NCI-H2171 (cell line): ENCODE measurements at regions not wholly inside any gene's neighbourhood (a gene's known extent, or its start where the extent isn't known, plus 50 kb on each side); places are given as distances from the start of the nearest gene placed in this dataset.
"Not testable (repeated sequence)": the region's sequence is repeated elsewhere in the genome, so short reads cannot be mapped to it uniquely, and the experiment has no call there.

Experiments
- DNase-seq: peaks from one replicate; lab custom pipeline; 2025; lab: John Stamatoyannopoulos, UW

DNA sequence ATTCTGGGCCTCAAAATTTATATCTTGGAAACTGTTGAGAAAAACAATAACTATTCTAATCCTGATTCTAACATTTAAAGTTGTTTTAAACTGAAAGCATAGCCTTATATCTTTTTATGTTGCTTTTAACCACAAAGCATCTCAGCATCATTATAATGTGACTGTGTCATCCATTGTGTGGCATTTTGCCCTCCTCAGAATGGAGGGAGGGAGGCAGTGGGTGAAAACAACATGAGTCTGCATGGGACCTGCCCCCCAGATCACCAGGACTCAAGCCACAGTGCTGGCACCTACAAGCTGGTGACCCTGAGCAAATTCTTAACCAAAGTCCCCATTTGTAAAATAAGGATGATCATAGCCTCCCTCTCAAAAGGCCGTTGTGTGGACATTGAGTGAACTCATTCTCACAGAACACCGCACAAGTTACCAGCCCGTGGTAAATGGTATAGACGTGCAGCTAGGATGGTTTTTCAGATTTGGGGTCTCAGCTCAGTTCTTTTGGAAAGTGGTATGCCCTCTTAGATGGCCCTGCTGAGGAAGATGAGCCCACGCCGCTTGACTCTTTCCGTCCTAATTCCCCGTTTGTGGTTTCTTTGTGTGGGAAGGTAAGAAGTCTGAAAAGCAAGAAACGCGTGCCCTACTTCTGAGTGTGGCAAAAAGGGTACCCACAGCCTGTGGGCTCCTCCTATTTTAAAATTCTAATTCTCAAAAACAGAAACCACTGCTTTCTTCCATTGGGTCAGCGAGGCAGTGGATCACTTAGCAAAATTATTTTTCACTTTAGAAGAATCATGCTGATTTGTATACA is 305.0 kb upstream of the ID2 start:
- DNase-seq: no peak

DNA sequence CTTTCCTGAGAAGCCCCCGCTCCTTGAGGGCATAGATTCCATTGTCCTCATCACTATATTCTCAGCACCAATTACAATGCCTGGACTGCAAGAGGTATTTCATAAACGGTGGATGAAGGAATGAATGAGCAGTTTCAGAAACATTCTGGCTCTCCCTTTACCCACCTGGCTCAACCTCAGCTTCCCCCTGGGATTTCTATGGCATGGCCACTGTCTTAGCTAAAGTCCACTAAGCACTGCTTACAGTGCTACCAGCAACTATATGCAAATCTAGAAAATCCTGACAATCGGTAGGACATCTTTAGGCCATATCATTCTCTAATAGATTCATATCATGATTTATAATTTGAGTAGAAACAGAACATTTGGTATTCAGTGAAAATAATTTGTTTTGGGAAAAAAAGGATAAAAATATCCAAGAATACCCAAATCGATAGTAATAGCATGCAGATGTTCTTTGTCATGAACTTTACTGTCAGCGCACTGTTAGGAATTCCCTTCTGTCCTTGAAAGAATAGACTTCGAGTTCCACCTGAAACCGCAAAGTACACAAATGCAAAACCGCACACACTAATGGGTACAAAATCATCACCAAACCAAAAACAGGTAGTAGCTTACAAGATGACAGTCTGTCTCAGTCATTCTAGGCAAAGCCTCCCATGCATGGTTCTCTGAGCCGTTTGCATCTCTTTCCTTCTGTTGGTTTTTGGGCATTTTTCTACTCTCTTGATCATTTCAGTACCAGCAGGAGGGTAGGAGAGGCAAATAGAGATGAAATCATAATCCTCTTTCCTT is 303.6 kb upstream of the ID2 start:
- DNase-seq: no peak

DNA sequence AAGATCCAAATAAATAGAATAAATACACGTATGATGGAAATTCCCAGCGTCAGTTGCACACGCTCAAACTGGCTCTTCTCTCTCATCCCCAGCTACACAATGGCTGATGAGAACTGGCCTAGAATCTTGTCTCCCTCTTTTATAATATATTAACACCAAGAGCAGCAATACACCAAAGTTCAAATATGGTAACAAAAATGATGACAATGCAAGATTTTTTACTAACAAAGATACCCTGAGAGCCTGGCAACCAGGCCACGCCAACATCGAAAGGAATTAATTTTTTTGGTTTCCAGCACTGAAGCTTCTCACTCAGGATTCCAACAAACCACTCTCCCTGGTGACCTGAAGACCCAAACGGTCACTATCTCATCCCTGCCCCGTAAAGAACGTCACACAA is 302.7 kb upstream of the ID2 start:
- no peak for DNase-seq

DNA sequence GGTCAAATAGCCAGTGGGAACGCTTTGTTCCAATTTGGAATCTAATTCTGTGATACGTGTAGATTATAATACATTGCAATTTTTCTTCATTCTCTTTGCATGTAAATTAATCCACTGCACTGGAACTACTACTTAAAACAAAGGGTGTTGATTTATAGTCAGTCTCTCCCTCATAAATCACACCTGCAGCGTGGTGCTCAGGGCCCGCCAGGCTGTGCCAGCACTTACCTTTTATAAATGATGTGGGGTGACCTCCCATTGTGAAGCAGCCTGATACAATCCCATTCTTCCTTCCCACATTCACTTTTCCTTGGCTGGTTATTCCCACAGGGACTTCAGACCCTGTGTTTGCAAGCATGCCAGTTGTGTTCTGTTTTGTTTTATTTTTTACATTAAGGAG is 302.3 kb upstream of the ID2 start:
- DNase-seq: no peak

DNA sequence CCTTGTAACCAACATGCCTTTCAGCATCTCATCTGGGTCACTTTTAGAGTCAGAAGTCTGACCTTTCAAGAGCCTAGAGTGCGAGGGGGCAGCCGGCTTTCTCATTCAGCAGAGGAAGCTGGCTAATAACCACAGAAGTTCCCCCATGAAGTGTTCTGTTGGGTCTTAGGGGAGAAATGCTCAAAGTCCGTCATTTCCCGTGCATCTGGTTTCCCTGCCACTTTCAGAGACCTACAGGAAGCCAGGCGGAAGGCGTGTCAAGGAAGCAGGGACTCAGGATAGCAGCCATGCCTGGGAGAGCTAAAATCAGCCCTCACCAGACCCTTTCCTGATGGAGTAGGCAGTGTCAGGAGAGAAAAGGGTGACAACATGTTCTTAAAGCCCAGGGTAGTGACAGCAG is 301.8 kb upstream of the ID2 start:
- DNase-seq: no peak

DNA sequence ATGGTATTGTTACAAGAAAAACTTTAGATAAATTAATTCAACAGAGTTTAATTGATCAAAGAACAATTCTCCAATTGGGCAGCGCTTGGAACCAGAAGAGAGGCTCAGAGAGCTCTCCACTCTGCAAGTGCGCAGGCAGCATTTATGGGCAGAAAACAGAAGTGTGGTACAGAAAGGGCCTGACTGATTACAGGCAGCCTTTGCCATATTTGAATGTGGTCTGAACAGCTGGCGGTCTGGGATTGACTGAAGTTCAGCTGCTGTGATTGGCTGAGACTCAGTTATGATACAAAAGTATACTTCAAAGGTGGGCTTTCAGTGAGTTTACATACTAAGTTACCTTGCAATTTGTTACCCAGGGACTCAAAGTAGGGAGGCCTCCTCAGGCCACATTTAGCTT is 301.3 kb upstream of the ID2 start:
- no peak for DNase-seq

DNA sequence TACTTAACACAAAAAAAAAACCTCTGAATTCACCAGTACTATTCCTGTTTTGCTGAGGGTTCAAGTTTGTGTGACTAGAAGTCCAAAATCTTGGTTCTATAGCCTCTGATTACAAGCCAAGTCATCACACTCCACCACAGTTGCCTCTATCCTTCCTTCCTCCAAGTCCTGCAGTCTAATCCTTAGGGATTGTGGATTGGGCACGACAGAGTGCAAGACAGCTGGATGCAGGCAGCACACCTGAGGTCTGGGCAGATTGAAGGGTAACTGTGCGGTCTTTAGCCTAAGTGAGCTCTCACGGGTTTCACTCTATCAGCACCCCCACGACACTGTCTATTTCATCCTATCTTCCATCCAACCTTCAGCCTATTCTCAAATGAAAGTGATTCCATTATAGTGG is 299.4 kb upstream of the ID2 start:
- no peak for DNase-seq

DNA sequence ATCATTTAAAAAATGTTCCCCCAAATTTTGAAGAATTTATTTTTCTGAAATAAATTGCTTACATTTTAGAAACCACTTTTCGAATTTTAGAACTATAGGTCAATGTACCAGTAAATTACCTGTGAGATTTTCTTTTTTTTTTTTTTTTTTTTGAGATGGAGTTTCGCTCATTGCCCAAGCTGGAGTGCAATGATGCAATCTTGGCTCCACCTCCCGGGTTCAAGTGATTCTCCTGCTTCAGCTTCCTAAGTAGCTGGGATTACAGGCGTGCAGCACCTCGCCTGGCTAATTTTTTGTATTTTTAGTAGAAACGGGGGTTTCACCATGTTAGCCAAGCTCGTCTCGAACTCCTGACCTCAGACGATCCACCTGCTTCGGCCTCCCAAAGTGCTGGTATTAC is 295.1 kb upstream of the ID2 start:
- DNase-seq: not testable (repeated sequence)

DNA sequence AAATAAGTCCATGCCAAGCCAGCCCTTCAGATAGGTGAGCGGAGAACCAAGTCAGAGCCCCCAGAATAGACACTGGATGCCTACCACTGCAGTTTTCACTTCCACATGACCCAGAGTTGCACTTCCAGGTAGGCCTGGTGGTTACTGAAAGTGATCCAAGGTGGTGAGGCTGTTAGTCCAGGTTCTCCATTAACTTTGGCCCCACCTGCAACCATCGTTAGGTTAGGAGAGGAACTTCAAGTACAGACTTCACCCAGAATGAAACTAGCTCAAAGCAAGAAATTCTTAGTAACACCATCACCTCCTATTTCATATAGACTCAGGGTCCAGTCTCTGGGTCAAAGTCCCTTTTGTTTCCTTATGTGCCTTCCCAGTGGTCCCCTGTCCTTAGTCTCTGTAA is 293.1 kb upstream of the ID2 start:
- no peak for DNase-seq

DNA sequence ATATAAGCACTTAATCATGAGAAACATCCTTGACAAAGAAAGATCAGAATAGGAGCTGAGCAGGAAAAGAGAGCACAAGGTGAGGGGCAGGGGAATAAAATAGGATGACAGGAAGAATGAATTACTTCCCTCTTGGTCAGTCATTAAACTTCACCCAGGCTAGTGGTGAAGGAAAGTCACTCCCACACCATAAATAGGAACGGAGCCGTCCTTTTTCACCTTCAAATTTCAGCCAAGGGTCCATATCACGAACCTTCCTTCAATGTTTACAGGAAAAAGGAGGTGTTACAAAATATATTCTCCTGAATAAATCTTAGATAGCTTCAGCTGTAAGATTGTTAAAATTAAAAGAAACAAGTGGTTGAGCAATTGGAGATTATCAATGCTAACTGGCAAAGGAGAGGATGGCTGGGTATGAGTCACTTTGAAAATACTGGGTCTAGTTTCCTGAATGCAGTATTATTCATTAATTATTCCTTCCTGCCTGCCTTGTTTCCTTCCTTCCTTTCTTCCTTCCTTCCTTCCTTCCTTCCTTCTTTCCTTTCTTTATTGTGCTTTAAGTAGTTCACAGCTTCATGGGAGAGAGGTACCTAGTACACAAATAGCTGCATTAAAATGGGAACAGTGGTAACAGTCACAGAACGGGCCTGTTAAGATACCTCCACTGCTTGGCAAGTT is 292.3 kb upstream of the ID2 start:
- no peak for DNase-seq

DNA sequence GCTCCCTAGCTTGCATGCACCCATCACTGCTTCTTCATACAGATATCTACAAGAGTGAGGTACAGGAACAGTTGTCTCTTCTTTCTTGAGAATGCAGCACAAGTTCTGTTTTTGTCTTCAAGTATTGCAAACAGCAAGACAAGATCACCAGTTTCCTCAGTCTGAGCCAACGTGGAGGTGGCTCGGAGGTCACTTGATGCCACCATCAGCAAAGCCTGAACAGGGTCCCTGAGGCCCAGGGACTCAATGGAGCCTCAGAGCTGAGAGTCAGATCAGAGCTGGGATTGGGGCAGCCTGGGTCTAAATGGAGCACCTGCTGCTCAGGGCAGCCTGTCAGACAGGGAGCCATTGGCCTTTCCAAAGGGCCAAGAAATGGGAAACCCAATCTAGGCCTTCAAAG is 290.7 kb upstream of the ID2 start:
- DNase-seq: no peak

DNA sequence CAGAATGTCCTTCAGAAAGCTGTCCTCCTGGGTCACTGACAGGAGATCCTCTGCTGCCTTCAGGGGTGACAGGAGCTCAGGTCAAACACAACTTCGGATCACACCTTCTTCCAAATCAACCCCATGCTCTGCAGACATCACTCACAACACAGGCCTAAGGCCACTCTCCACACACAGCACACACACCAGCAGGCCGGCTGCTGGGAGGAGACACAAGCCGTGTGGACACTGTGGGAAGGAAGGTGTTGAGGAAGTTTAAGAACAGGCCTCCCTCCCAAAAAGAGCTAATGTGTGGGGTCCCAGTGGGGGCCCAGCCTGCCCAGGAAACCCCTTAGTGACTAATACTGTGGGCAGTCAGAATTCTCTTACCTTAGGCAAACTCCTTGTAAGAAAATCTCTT is 290.3 kb upstream of the ID2 start:
- no peak for DNase-seq

DNA sequence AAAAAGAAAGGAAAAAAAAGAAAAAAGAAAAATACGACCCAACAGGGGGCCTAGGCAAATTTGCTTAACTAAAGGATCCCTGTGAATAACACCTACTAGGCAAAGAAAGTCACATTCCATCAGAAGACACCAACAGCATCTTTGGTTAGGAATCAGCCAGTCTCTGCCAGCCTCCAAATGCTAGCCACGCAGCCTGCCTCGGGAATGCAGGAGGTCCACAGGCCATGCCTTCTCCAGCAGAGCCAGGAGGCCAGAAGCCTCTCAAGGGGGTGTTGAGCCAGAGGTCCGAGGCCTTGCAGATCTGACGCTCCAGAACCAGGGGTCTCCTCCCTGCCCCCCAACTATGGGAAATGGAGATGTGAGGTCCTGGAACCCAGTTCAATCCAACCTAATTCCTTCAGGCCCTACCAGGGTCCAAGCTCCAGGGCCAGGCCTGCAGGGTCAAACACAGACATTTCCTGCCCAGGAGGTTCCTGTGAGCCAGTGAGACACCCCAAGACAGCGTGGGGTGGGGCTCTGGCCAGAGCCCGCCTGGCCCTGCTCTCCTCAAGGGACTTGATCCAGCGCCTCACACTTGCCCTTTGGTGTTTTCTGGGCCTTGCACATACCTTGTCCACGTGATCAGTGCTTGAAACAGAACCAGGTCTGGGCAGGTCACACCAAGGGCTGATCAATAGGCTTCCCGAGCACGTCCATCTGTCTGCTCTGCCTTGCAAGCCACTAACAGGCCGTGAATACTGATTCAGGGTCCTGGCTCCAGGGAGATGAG is 289.6 kb upstream of the ID2 start:
- no peak for DNase-seq

DNA sequence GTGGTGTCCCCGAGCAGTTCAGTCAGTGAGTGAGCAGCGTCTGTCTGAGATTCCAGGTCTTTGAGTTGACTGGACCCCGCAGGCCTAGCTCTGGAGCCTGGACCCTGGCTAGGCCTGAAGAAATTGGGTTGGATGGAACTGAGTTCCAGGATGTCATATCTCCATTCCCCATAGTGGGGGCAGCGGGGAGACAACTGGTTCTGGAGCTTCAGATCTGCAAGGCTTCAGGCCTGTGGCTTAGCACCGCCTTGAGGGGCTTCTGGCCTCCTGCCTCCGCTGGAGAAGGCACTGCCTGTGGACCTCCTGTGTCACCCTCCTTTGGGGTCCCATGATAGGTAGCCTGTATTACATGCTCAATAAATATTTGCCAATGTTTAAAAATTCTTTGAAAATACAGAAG is 288.4 kb upstream of the ID2 start:
- DNase-seq: no peak

DNA sequence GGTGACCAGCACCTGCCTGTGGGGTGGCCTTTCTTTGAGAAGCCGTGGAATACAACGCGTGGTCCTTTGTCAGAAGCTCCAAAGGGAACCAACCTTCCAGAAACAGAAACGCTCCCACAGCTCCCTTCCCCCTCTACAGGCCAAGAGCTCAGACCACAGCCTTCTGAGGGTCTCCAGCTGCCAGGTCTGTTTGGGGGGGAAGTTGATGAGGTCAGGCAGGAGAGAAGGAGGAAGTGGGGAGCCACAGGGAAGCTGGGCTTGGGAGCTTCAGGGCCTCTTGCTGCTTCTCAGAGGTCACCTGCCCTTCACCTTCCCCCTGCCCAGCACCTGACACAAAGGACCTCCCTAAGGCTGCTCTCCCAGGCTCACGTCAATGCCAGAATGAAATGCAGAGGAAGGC is 287.7 kb upstream of the ID2 start:
- no peak for DNase-seq

DNA sequence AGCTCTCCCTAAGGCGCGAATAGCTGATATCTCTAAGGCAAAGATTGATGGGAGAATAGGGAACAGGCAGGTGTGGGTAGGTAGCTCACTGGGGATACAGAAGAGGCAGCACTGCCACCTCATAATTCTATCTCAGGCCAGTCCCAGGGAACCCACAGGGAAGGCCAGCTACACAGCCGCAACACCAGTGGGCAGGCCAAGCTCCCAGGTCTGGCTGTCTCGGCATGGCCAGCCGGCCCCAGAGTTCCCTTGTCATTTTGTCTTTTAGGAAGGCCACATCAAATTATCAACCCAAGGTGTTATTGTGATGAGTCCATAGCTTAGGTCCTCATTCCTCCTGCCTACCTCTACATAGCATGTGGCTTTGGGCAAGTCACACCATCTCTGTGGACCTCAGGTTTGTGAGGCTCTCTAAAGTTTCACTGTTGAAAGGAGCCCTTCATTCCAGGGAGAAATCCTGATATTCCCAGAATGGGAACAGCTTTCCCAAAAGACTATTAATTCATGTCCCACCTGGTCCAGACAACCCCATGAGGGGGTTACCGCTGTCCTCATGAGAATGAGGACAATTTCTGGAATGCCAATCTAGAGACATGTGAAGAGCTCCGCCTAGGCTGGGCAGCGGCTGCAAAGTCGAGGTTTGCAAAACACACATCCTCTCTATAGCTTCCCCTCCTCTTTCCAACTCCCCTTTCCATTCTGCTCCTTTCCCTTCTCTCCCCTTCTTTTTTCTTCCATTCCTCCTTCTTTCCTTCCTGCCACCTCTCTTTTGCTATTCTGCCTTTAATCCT is 287.1 kb upstream of the ID2 start:
- DNase-seq: no peak

DNA sequence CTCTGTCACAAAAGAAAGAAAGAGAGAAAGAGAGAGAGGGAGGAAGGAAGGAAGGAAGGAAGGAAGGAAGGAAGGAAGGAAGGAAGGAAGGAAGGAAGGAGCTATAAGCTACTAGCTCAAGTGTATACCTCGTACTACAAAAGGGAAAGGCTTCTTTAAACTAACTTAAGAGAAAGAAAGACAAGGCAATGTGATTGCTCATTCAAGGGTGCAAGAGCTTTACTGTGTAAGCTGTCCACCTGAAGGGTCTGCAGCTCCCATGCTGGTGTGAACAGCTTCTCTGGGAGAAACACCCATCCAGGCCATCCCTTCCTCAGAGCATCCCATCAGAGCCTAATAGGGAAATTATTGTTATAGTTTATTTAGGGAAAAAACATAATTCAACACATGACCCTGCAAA is 286.1 kb upstream of the ID2 start:
- DNase-seq: no peak

DNA sequence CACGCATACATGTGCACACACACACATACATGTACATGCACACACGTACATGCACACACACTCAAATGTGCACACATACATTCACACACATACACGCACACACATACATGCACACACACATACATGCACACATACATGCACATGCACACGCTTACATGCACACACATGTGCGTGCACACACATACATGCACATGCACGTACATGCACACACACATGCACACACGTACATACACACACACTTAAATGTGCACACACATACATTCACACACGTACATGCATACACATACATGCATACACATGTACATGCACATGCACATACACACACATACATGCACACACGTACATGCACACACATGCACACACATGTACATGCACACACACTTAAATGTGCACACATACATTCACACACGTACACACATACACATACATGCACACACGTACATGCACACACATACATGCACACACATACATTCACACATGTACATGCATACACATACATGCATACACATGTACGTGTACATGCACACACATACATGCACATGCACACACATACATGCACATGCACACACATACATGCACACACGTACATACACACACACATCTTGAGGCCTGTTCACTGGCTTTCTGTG is 283.7 kb upstream of the ID2 start:
- no peak for DNase-seq

DNA sequence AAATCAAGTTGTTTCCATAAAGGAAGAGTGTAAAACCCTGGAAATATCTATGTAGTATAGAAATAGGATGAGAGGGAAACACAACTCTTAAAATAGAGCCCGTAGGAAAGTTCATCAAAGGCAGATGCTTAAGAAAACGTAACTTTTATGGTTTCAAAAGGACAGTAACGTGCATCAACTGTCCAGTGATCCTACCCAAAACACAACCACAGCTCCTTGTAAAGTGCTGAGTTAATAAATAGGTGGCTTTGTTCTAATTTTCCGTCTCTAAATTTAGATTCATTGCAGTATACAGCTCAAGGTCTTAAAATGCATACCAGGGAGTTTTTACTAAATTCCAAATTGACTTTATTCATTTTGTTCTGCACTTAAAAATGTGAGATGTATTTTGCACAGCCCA is 282.1 kb upstream of the ID2 start:
- no peak for DNase-seq

DNA sequence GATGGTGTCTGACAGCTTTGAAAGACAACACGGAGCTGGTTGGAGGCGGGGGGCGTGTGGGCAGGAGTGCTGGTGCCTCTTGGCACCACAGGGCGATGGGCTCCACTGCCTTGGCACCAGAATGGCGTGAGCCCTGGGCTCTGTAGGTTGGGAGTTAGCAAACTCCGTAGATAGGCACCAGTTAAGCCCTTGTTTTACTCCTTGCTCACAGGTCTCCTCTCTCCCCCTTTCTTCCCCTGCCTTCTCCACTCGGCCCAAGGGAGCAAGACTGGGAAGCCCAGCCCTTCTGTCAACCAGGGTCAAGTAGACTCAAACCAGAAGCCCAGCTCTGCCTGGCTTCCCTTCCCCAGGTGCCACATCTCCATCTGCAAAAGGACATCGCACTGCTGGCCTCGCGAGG is 281.7 kb upstream of the ID2 start:
- no peak for DNase-seq

DNA sequence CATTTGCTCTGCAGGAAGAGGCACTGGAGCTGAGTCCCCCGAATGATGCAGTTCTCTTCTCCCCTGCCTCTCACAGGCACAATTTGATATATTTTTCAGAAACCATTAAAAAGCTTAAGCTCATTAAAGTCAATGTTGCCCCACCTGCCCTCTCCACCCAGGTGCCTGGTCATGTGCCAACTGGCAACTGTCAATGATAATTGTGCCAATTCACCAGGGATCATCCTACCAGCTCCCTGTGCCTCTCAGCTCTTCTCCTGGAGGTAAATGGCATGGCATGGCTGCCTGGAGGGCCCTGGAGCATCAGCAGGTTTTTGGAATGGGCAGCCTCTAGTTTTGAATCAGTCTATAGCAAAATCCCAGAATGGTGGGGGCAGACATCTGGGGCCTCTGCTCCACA is 279.6 kb upstream of the ID2 start:
- DNase-seq: peak; percentile 55
